NB4 (cell line): ENCODE measurements at regions not wholly inside any gene's neighbourhood (a gene's known extent, or its start where the extent isn't known, plus 50 kb on each side); places are given as distances from the start of the nearest gene placed in this dataset.

Source experiments
- DNase-seq: peaks from one replicate; pipeline ENCODE4 v3.0.0; 2010; ENCODE audit warnings: low read depth
- H3K4me3 ChIP-seq: one replicate; pipeline ENCODE4 v1.5.1; 2011; ENCODE audit warnings: mild to moderate bottlenecking, low read depth, low read length, moderate library complexity
- MYC ChIP-seq: IDR thresholded peaks from 2 replicates; pipeline ENCODE4 v1.6.1; 2011; ENCODE audit warnings: low read depth, low read length
- POLR2A ChIP-seq: IDR thresholded peaks from 2 replicates; pipeline ENCODE4 v1.6.1; 2011; ENCODE audit warnings: mild to moderate bottlenecking; ENCODE audit not compliant: insufficient read length; ENCODE audit errors: extremely low read depth
- TF ChIP-seq, protein P1 (sequence below): IDR thresholded peaks from 2 replicates; pipeline ENCODE4 v1.6.1; 2011; ENCODE audit warnings: low read depth, low read length
- TF ChIP-seq, protein P2 (sequence below): IDR thresholded peaks from one replicate; pipeline ENCODE4 v1.5.1; 2012; ENCODE audit warnings: low read depth, low read length

DNA sequence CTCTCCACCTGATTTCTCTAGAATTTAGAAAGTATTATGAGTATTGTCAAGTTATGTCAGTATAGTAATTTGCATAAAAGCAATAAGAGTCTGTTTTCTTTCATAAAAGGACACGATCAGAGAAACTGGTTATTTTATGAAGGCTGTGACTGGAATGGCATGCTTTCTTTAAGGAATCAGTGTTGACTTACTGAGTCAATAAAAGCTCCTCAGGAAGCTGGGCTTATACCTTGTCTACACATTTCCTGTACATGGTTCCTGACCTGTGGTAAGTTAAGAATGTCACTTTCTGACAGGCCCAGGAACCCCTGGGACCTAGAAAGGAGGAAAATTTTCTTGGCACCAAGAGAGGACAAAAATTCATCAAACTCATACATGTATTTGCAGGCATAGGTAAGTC, 1224.0 kb upstream of the ADGRB3 start:
- no peak for DNase-seq
- H3K4me3 ChIP-seq: no peak overlapping the region

DNA sequence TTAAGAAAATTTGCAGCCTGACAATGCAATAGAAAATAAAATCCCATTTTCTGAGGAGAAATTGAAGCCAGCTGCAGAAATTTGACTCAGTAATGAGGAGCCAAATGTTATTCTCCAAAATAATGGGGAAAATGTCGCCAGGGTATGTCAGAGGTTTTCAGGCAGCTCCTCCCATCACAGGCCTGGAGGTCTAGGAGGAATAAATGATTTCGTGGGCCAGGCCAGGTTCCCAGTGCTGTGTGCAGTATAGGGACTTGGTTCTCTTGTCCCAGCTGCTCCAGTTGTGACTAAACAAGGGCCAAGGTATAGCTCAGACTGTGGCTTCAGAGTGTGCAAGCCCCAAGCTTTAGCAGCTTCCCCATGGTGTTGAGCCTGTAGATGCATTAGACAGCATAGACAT, 1240.8 kb upstream of the ADGRB3 start:
- TF ChIP-seq MYC (no peak), POLR2A (no peak)
- TF ChIP-seq, protein P1, sequence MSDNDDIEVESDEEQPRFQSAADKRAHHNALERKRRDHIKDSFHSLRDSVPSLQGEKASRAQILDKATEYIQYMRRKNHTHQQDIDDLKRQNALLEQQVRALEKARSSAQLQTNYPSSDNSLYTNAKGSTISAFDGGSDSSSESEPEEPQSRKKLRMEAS: no peak
- TF ChIP-seq, protein P2, sequence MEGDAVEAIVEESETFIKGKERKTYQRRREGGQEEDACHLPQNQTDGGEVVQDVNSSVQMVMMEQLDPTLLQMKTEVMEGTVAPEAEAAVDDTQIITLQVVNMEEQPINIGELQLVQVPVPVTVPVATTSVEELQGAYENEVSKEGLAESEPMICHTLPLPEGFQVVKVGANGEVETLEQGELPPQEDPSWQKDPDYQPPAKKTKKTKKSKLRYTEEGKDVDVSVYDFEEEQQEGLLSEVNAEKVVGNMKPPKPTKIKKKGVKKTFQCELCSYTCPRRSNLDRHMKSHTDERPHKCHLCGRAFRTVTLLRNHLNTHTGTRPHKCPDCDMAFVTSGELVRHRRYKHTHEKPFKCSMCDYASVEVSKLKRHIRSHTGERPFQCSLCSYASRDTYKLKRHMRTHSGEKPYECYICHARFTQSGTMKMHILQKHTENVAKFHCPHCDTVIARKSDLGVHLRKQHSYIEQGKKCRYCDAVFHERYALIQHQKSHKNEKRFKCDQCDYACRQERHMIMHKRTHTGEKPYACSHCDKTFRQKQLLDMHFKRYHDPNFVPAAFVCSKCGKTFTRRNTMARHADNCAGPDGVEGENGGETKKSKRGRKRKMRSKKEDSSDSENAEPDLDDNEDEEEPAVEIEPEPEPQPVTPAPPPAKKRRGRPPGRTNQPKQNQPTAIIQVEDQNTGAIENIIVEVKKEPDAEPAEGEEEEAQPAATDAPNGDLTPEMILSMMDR: no peak
- no peak for DNase-seq

More for the DNA sequence above, 1224.0 kb upstream of the ADGRB3 start:
- no peak for TF ChIP-seq POLR2A
- no peak for TF ChIP-seq MYC
- TF ChIP-seq, protein P1: no peak
- TF ChIP-seq, protein P2: no peak

DNA sequence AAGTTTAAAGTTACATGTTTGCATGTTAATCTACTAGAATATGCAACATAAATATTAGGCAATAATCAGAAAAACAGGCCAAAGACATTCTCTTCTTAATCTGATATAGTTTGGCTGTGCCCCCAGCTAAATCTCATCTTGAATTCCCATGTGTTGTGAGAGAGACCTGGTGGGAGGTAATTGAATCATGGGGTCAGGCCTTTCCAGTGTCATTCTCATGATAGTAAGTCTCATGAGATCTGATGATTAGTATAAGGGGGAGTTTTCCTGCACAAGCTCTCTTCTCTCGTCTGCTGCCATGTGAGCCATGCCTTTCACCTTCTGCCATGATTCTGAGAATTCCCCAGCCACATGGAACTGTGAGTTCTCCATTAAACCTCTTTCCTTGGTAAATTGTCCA, 1241.7 kb upstream of the ADGRB3 start:
- H3K4me3 ChIP-seq: no peak overlapping the region
- no peak for DNase-seq
- TF ChIP-seq POLR2A: no peak
- TF ChIP-seq, protein P1: no peak
- TF ChIP-seq, protein P2: no peak
- no peak for TF ChIP-seq MYC

More for the DNA sequence above, 1240.8 kb upstream of the ADGRB3 start:
- H3K4me3 ChIP-seq: no peak overlapping the region

DNA sequence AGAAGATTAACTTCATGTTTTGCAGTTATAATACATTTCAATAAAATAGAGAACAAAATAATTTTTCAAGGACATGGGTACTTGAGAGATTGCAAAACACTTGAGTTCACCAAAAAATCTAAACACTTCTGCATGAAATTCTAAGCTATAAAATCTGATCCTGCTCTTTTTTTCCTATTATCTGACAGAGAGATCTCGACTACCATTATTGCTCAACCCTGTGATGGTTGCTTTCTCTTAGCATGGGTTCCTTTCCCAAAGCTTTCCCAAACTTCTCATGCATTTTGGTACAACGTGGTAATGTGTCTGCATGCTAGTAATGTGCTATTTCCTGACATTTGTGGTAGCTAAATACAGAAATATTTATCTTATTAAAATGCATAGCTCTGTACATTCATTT, 1243.1 kb upstream of the ADGRB3 start:
- TF ChIP-seq POLR2A (no peak), MYC (no peak)
- TF ChIP-seq, protein P1: no peak
- TF ChIP-seq, protein P2: no peak
- DNase-seq: no peak
- H3K4me3 ChIP-seq: no peak overlapping the region

DNA sequence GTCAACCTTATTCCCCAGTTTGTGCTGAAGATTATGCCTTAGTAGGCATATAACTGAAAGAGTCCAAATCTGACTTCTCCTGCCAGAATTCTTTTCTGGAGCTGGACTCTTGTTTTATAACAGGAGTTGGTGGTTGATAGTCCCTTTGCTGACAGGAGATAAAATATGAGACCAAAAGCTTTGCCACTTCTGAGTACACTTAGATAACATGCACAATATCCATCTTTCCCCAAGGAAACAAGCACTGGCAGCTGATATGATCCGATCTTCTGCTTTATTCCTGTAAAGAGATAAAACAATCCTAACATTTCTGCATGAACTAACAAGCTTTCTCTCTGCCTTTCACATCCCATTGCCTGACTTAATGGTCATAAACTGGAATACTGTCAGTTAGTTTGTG, 1265.4 kb upstream of the ADGRB3 start:
- TF ChIP-seq, protein P1: no peak
- no peak for TF ChIP-seq MYC
- TF ChIP-seq, protein P2: no peak
- no peak for TF ChIP-seq POLR2A
- H3K4me3 ChIP-seq: no peak overlapping the region
- DNase-seq: no peak
